DND-41 (cell line): ENCODE measurements at regions not wholly inside any gene's neighbourhood (a gene's known extent, or its start where the extent isn't known, plus 50 kb on each side); places are given as distances from the start of the nearest gene placed in this dataset.

Experiments
- ATAC-seq: fragments of 200-7000 bp; cut with Tn5 transposase; 3 replicates; pipeline ENCODE4 v1.9.1; 2021; ENCODE audit warnings: low read depth; ENCODE audit not compliant: insufficient read depth
- DNase-seq: peaks from one replicate; pipeline ENCODE4 v3.0.0-alpha.2; 2020
- H2AFZ ChIP-seq: 2 replicates; pipeline ENCODE4 v1.6.0; 2012; ENCODE audit warnings: low read depth, low read length
- H3K27ac ChIP-seq: 2 replicates; pipeline ENCODE4 v1.5.1; 2012; ENCODE audit warnings: low read length, inconsistent platforms
- H3K27me3 ChIP-seq: fragments of 200-600 bp; sonication (generic); 2 replicates; pipeline ENCODE4 v1.6.0; 2012; ENCODE audit warnings: low read length, mild to moderate bottlenecking, inconsistent platforms; ENCODE audit not compliant: insufficient read depth, poor library complexity
- H3K36me3 ChIP-seq: 2 replicates; pipeline ENCODE4 v1.5.1; 2012; ENCODE audit warnings: low read length, inconsistent platforms; ENCODE audit not compliant: insufficient read depth
- H3K4me1 ChIP-seq: 2 replicates; pipeline ENCODE4 v1.5.1; 2012; ENCODE audit warnings: mild to moderate bottlenecking, low read length; ENCODE audit not compliant: insufficient read depth
- H3K4me2 ChIP-seq: 2 replicates; pipeline ENCODE4 v1.6.0; 2012; ENCODE audit warnings: mild to moderate bottlenecking, moderate library complexity, low read length, inconsistent platforms; ENCODE audit not compliant: insufficient read depth
- H3K4me3 ChIP-seq, 2 experiments: fragments of 200-600 bp in 1 of 2; shearing (Covaris generic) in 1 of 2; 2 replicates each; pipeline ENCODE4 v1.5.1; 2012 to 2016; ENCODE audit warnings: inconsistent platforms in 2 of 2, low read length in 2 of 2, mild to moderate bottlenecking in 2 of 2, low read depth in 1 of 2, moderate library complexity in 1 of 2
- H3K79me2 ChIP-seq: 2 replicates; pipeline ENCODE4 v1.6.0; 2012; ENCODE audit warnings: low read length, inconsistent platforms; ENCODE audit not compliant: insufficient read depth
- H3K9ac ChIP-seq: 2 replicates; pipeline ENCODE4 v1.6.0; 2012; ENCODE audit warnings: low read depth, mild to moderate bottlenecking, inconsistent platforms, low read length, moderate library complexity
- H3K9me3 ChIP-seq: 2 replicates; pipeline ENCODE4 v1.5.1; 2012; ENCODE audit warnings: low read length, moderate library complexity, mild to moderate bottlenecking, inconsistent platforms; ENCODE audit not compliant: insufficient read depth, severe bottlenecking
- H4K20me1 ChIP-seq: 2 replicates; pipeline ENCODE4 v1.6.0; 2012; ENCODE audit warnings: low read length; ENCODE audit not compliant: insufficient read depth
- EZH2 ChIP-seq: IDR thresholded peaks from 3 replicates; pipeline ENCODE4 v1.6.1; 2012; ENCODE audit warnings: borderline replicate concordance, low read depth, mild to moderate bottlenecking, moderate library complexity, low read length, inconsistent platforms; ENCODE audit not compliant: severe bottlenecking
- TF ChIP-seq, protein P1 (sequence below): IDR thresholded peaks from 2 replicates; pipeline ENCODE4 v1.5.1; 2012; ENCODE audit warnings: borderline replicate concordance, low read length, moderate library complexity, mild to moderate bottlenecking; ENCODE audit not compliant: poor library complexity, severe bottlenecking; ENCODE audit errors: extremely low read depth

DNA sequence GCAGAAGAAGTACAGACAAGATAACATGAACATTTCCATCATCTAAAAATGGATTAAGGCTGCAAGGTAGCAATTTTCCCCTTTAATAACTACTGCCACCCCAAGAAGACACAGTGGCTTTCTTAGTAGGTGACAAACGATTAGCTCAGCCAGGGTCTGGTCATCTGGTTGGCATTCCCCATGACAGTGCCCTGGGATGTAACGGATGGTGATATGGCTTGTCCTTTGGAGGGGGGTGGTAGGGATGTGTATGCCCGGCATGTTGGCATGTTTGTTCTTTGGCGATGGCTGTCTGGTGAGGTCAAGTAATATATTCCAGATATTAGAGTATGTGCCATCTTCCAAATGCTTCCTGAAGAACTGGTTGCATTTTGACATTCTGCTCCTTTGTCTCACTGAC is 135.6 kb upstream of the ZNF536 start:
- Histone ChIP-seq H3K27me3 (no peaks in the 10 kb centered on the region), H2AFZ (no peak overlapping the region), H3K9ac (no peak overlapping the region), H3K27ac (no peak overlapping the region), H3K36me3 (no peaks in the 10 kb centered on the region), H4K20me1 (no peaks in the 10 kb centered on the region), H3K9me3 (no peaks in the 10 kb centered on the region), H3K79me2 (no peaks in the 10 kb centered on the region), H3K4me1 (peaks cover under 1% of the 10 kb centered on the region; the same call in 1 of the 2 replicates), H3K4me2 (no peak overlapping the region), H3K4me3 (no peak overlapping the region)
- DNase-seq (no peak), ATAC-seq (no peak)
- TF ChIP-seq, protein P1, sequence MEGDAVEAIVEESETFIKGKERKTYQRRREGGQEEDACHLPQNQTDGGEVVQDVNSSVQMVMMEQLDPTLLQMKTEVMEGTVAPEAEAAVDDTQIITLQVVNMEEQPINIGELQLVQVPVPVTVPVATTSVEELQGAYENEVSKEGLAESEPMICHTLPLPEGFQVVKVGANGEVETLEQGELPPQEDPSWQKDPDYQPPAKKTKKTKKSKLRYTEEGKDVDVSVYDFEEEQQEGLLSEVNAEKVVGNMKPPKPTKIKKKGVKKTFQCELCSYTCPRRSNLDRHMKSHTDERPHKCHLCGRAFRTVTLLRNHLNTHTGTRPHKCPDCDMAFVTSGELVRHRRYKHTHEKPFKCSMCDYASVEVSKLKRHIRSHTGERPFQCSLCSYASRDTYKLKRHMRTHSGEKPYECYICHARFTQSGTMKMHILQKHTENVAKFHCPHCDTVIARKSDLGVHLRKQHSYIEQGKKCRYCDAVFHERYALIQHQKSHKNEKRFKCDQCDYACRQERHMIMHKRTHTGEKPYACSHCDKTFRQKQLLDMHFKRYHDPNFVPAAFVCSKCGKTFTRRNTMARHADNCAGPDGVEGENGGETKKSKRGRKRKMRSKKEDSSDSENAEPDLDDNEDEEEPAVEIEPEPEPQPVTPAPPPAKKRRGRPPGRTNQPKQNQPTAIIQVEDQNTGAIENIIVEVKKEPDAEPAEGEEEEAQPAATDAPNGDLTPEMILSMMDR: no peak
- TF ChIP-seq EZH2: no peak

DNA sequence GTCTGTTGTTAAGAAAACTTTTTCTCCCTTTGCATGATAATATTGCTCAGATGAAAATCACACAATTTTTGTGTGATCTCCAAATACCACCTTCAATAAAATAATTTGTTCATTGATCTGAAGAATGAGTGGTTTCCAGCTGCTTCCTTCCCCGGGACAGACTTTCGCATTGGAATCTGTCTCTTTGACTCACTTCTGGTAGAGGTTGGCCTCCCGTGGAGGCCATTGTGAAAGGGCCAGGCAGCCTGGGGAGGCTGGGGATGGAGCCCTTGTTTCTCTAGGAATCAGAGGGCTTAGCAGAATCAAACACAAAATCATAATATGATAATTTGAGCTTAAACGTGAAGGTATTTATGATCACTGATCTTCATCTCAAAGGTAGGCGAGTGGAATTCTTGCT is 135.0 kb upstream of the ZNF536 start:
- no peaks in the 10 kb centered on the region for H3K9me3 ChIP-seq
- H3K27me3 ChIP-seq: no peaks in the 10 kb centered on the region
- H3K79me2 ChIP-seq: no peaks in the 10 kb centered on the region
- no peaks in the 10 kb centered on the region for H3K4me1 ChIP-seq
- no peak overlapping the region for H2AFZ ChIP-seq
- TF ChIP-seq, protein P1: no peak
- no peak for TF ChIP-seq EZH2
- no peak overlapping the region for H3K9ac ChIP-seq
- H4K20me1 ChIP-seq: no peaks in the 10 kb centered on the region
- H3K36me3 ChIP-seq: no peaks in the 10 kb centered on the region
- no peak overlapping the region for H3K4me3 ChIP-seq
- no peak overlapping the region for H3K4me2 ChIP-seq
- no peak for ATAC-seq
- DNase-seq: no peak
- no peak overlapping the region for H3K27ac ChIP-seq

DNA sequence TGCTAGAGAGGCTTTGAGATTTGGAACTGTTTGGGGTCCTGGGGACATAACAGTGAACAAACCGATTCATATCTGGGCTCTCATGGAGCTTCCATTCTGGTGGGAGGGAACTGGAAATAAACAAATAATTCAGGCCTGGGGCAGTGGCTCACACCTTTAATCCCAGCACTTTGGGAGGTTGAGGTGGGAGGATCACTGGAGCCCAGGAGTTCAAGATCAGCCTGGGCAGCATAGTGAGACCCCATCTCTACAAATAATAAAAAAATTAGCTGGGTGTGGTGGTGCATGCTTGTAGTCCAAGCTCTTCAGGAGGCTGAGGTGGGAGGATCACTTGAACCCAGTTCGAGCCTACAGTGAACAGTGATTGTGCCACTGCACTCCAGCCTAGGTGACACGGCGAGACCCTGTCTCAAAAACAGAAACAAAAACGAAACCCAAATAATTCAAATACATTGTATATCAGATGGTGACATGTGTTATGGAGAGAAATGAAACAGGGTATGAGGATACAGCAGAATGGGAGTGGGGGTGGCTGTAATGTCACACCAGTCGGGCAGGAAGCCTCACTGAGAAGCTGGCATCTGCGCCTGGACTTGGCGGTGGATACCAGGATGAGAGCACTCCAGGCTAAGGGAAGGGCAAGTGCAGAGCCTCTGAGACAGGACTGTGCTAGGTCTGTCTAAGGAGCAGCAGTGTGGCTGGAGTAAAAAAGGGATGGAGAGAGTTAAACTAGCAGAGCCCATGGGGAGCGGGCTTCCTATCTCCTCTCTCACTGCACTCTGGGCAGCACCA is 131.1 kb upstream of the ZNF536 start:
- no peak overlapping the region for H3K4me3 ChIP-seq
- no peak overlapping the region for H2AFZ ChIP-seq
- ATAC-seq (no peak), DNase-seq (no peak)
- no peaks in the 10 kb centered on the region for H4K20me1 ChIP-seq
- no peaks in the 10 kb centered on the region for H3K36me3 ChIP-seq
- no peaks in the 10 kb centered on the region for H3K4me1 ChIP-seq
- TF ChIP-seq, protein P1: no peak
- TF ChIP-seq EZH2: no peak
- H3K4me2 ChIP-seq: no peak overlapping the region
- no peak overlapping the region for H3K27ac ChIP-seq
- H3K27me3 ChIP-seq: no peaks in the 10 kb centered on the region
- no peaks in the 10 kb centered on the region for H3K9me3 ChIP-seq
- H3K9ac ChIP-seq: no peak overlapping the region
- no peaks in the 10 kb centered on the region for H3K79me2 ChIP-seq

DNA sequence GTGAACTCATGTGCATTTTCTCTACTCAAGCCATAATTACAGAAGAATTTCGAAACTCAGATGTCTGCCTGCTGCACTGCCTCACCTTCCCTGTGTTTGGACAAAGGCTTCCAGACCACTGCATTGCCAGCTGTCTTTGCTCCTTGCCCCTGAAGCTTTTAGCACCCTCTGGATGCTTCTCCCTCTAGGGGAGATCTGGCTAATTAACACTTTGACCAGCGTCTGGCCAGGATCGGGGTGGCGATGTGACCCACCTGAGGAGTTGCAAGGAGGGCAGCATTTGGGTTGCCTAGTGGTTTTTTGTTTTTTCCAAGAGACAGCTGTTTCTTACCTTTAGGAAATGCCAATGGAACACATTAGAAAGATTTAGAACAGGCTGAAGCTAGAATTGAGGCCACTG is 127.7 kb upstream of the ZNF536 start:
- no peaks in the 10 kb centered on the region for H3K79me2 ChIP-seq
- no peaks in the 10 kb centered on the region for H3K4me1 ChIP-seq
- no peak overlapping the region for H2AFZ ChIP-seq
- no peaks in the 10 kb centered on the region for H3K36me3 ChIP-seq
- DNase-seq (no peak), ATAC-seq (no peak)
- no peaks in the 10 kb centered on the region for H3K27me3 ChIP-seq
- no peaks in the 10 kb centered on the region for H3K9me3 ChIP-seq
- no peak overlapping the region for H3K9ac ChIP-seq
- H3K4me2 ChIP-seq: no peak overlapping the region
- no peak overlapping the region for H3K27ac ChIP-seq
- no peak for TF ChIP-seq EZH2
- TF ChIP-seq, protein P1: no peak
- no peak overlapping the region for H3K4me3 ChIP-seq
- no peaks in the 10 kb centered on the region for H4K20me1 ChIP-seq
